IMR-90 (cell line): ENCODE measurements at regions not wholly inside any gene's neighbourhood (a gene's known extent, or its start where the extent isn't known, plus 50 kb on each side); places are given as distances from the start of the nearest gene placed in this dataset.

Experiments
- ATAC-seq: fragments of 200-7000 bp; cut with Tn5 transposase; 2 replicates; pipeline ENCODE4 v1.9.1; 2020; ENCODE audit warnings: low read depth, mild to moderate bottlenecking, moderate library complexity
- BruUV-seq: library from RNA; stranded (reverse); fragments of 400-500 nt; replicated peaks from 2 replicates; lab custom pipeline; 2021; lab: Mats Ljungman, UMichigan
- CTCF ChIA-PET: fragments of 300-600 bp; formaldehyde crosslinking; extraction: SDS; loops from one replicate; lab custom pipeline; 2021; ENCODE audit warnings: antibody characterized with exemption; lab: Yijun Ruan, JAX
- POLR2A ChIA-PET: fragments of 300-600 bp; sonication (Branson Sonifier 250); formaldehyde crosslinking; loops from one replicate; lab custom pipeline; 2022; ENCODE audit warnings: antibody characterized with exemption; ENCODE audit not compliant: unreplicated experiment; lab: Charles Lee
- DNase-seq: peaks from one replicate; pipeline ENCODE4 v3.0.0; 2013
- H2AFZ ChIP-seq: replicated peaks from 2 replicates; pipeline ENCODE3; 2013; ENCODE audit warnings: low read length, mild to moderate bottlenecking; ENCODE audit not compliant: poor library complexity
- H2AK5ac ChIP-seq: 2 replicates; pipeline ENCODE4 v1.6.1; 2013; ENCODE audit warnings: low read depth, low read length, inconsistent platforms
- H2AK9ac ChIP-seq: replicated peaks from 2 replicates; pipeline ENCODE3; 2013; ENCODE audit warnings: mild to moderate bottlenecking, low read depth, low read length, moderate library complexity; ENCODE audit not compliant: poor library complexity
- H2BK120ac ChIP-seq: 2 replicates; pipeline ENCODE4 v1.6.1; 2013; ENCODE audit warnings: low read depth, low read length, inconsistent platforms
- H2BK15ac ChIP-seq: 3 replicates; pipeline ENCODE4 v1.6.1; 2013; ENCODE audit warnings: low read depth, low read length, inconsistent platforms
- H2BK20ac ChIP-seq: 2 replicates; pipeline ENCODE4 v1.6.1; 2013; ENCODE audit warnings: low read depth, mild to moderate bottlenecking, inconsistent platforms, low read length, moderate library complexity
- H2BK5ac ChIP-seq: 2 replicates; pipeline ENCODE4 v1.6.1; 2013; ENCODE audit warnings: mild to moderate bottlenecking, low read depth, low read length, inconsistent platforms; ENCODE audit not compliant: poor library complexity, severe bottlenecking
- H3K14ac ChIP-seq: replicated peaks from 2 replicates; pipeline ENCODE4 v1.6.1; 2013; ENCODE audit warnings: low read depth, low read length, inconsistent platforms
- H3K18ac ChIP-seq: 2 replicates; pipeline ENCODE4 v1.6.1; 2013; ENCODE audit warnings: low read depth, low read length, control low read depth
- H3K23ac ChIP-seq: 2 replicates; pipeline ENCODE4 v1.6.1; 2013; ENCODE audit warnings: low read depth, low read length, inconsistent platforms
- H3K27ac ChIP-seq: 2 replicates; pipeline ENCODE4 v1.5.1; 2013; ENCODE audit warnings: mild to moderate bottlenecking, control low read depth, low read length; ENCODE audit not compliant: insufficient read depth
- H3K27me3 ChIP-seq: 2 replicates; pipeline ENCODE4 v1.6.1; 2013; ENCODE audit warnings: low read length; ENCODE audit not compliant: control insufficient read depth, insufficient read depth
- H3K36me3 ChIP-seq: 2 replicates; pipeline ENCODE4 v1.6.1; 2013; ENCODE audit warnings: low read length, mixed read lengths; ENCODE audit not compliant: control insufficient read depth, insufficient read depth
- H3K4ac ChIP-seq: 2 replicates; pipeline ENCODE4 v1.6.1; 2013; ENCODE audit warnings: low read depth, low read length, inconsistent platforms
- H3K4me1 ChIP-seq: 2 replicates; pipeline ENCODE4 v1.6.1; 2013; ENCODE audit warnings: low read length, mixed read lengths; ENCODE audit not compliant: control insufficient read depth, insufficient read depth
- H3K4me2 ChIP-seq: 2 replicates; pipeline ENCODE4 v1.6.1; 2013; ENCODE audit warnings: low read depth, mild to moderate bottlenecking, control low read depth, low read length, moderate library complexity
- H3K4me3 ChIP-seq: 2 replicates; pipeline ENCODE4 v1.5.1; 2013; ENCODE audit warnings: low read depth, mild to moderate bottlenecking, control low read depth, low read length, moderate library complexity; ENCODE audit not compliant: insufficient read depth
- H3K56ac ChIP-seq: 2 replicates; pipeline ENCODE4 v1.6.1; 2013; ENCODE audit warnings: low read length, inconsistent platforms; ENCODE audit not compliant: insufficient read depth; ENCODE audit errors: extremely low read depth
- H3K79me1 ChIP-seq, 2 experiments: 2 replicates each; pipeline ENCODE4 v1.6.1; 2013; ENCODE audit warnings: low read length in 2 of 2, inconsistent platforms in 1 of 2, low read depth in 1 of 2
- H3K9ac ChIP-seq: 2 replicates; pipeline ENCODE4 v1.6.1; 2013; ENCODE audit warnings: low read depth, low read length, control low read depth
- H3K9me1 ChIP-seq: 2 replicates; pipeline ENCODE4 v1.6.1; 2013; ENCODE audit warnings: low read length, inconsistent platforms; ENCODE audit not compliant: insufficient read depth
- H3K9me3 ChIP-seq: 2 replicates; pipeline ENCODE4 v1.6.1; 2013; ENCODE audit warnings: low read length; ENCODE audit not compliant: control insufficient read depth, insufficient read depth
- H4K20me1 ChIP-seq: 2 replicates; pipeline ENCODE4 v1.6.1; 2013; ENCODE audit warnings: low read length, inconsistent platforms; ENCODE audit not compliant: insufficient read depth
- H4K5ac ChIP-seq: 2 replicates; pipeline ENCODE4 v1.6.1; 2013; ENCODE audit warnings: mild to moderate bottlenecking, low read depth, low read length, control low read depth
- H4K8ac ChIP-seq, 2 experiments: 2 replicates each; pipeline ENCODE4 v1.6.1; 2013; ENCODE audit warnings: low read depth in 2 of 2, low read length in 2 of 2, control low read depth in 1 of 2, inconsistent platforms in 1 of 2
- H4K91ac ChIP-seq: 2 replicates; pipeline ENCODE4 v1.6.1; 2013; ENCODE audit warnings: low read depth, low read length, inconsistent platforms; ENCODE audit not compliant: insufficient read depth
- BHLHE40 ChIP-seq: fragments of 150-350 bp; IDR thresholded peaks from 2 replicates; pipeline ENCODE4 v1.6.1; 2016; ENCODE audit warnings: mild to moderate bottlenecking, low read depth, low read length
- CEBPB ChIP-seq: IDR thresholded peaks from 2 replicates; pipeline ENCODE4 v1.6.1; 2012; ENCODE audit warnings: low read depth, low read length, improper control_type of control experiment
- CHD1 ChIP-seq: IDR thresholded peaks from 2 replicates; pipeline ENCODE4 v1.6.1; 2012; ENCODE audit warnings: low read depth, low read length, improper control_type of control experiment
- CTCF ChIP-seq: conservative IDR thresholded peaks from 2 replicates; pipeline ENCODE4 v1.5.1; 2012; ENCODE audit warnings: mild to moderate bottlenecking, low read depth, low read length, improper control_type of control experiment
- ELK1 ChIP-seq: fragments of 150-350 bp; IDR thresholded peaks from 2 replicates; pipeline ENCODE4 v1.6.1; 2016; ENCODE audit warnings: low read depth, mild to moderate bottlenecking, low read length, moderate library complexity, borderline replicate concordance
- FOS ChIP-seq: fragments of 150-350 bp; IDR thresholded peaks from 2 replicates; pipeline ENCODE4 v1.6.1; 2016; ENCODE audit warnings: low read depth, low read length
- MAZ ChIP-seq: IDR thresholded peaks from 2 replicates; pipeline ENCODE4 v1.6.1; 2012; ENCODE audit warnings: low read depth, mild to moderate bottlenecking, low read length, improper control_type of control experiment, moderate library complexity, borderline replicate concordance
- MXI1 ChIP-seq: IDR thresholded peaks from 2 replicates; pipeline ENCODE4 v1.6.1; 2012; ENCODE audit warnings: low read depth, mild to moderate bottlenecking, low read length, moderate library complexity, borderline replicate concordance
- NFE2L2 ChIP-seq: fragments of 150-350 bp; IDR thresholded peaks from 2 replicates; pipeline ENCODE4 v1.6.1; 2016; ENCODE audit warnings: low read depth, mild to moderate bottlenecking, low read length
- POLR2A ChIP-seq: IDR thresholded peaks from 2 replicates; pipeline ENCODE4 v1.6.1; 2012; ENCODE audit warnings: mild to moderate bottlenecking, low read depth, low read length
- RAD21 ChIP-seq: IDR thresholded peaks from 2 replicates; pipeline ENCODE4 v1.6.1; 2012; ENCODE audit warnings: low read length, improper control_type of control experiment
- SMC3 ChIP-seq: fragments of 150-350 bp; IDR thresholded peaks from 2 replicates; pipeline ENCODE4 v1.6.1; 2016; ENCODE audit warnings: low read depth, mild to moderate bottlenecking, antibody characterized with exemption, low read length, moderate library complexity
- dilution Hi-C: fragments of 300-500 bp; cut with HindIII; formaldehyde crosslinking; loops from one replicate; pipeline ENCODE4 v1.14.3; 2018; ENCODE audit warnings: low sequenced_read_pairs; ENCODE audit not compliant: unreplicated experiment
- in situ Hi-C: fragments of 300-500 bp; cut with MboI; formaldehyde crosslinking; loops from 3 replicates; pipeline ENCODE4 v1.14.3; 2019; ENCODE audit warnings: low sequenced_read_pairs, inconsistent platforms, mixed read lengths
- intact Hi-C: fragments of 100-400 bp; cut with micrococcal nuclease; formaldehyde crosslinking; loops from 2 replicates; pipeline ENCODE4 v1.10.0; 2022

- Histone ChIP-seq H3K14ac (no peak overlapping the region), H3K56ac (no peak overlapping the region), H2BK120ac (no peak overlapping the region), H3K9me3 (no peaks in the 10 kb centered on the region), H2BK20ac (no peak overlapping the region), H3K23ac (no peak overlapping the region), H2BK5ac (no peak overlapping the region), H3K27me3 (no peaks in the 10 kb centered on the region), H3K79me1 (no peaks in the 10 kb centered on the region; a peak in 1 of 4 replicates), H3K4me1 (peaks cover 8% of the 10 kb centered on the region), H4K5ac (no peak overlapping the region), H2AK9ac (no peak overlapping the region), H2AK5ac (no peak overlapping the region), H3K36me3 (no peaks in the 10 kb centered on the region), H3K4me2 (no peak overlapping the region), H4K8ac (no peak overlapping the region), H3K18ac (no peak overlapping the region), H4K91ac (no peak overlapping the region), H2AFZ (no peak overlapping the region), H3K27ac (no peak overlapping the region), H2BK15ac (no peak overlapping the region), H3K4ac (no peak overlapping the region), H3K9ac (no peak overlapping the region), H3K4me3 (no peak overlapping the region), H3K9me1 (no peaks in the 10 kb centered on the region), H4K20me1 (no peaks in the 10 kb centered on the region)
- CTCF ChIA-PET, result no interaction called here
- no TSS peak for BruUV-seq
- ATAC-seq (no peak), DNase-seq (no peak)
- TF ChIP-seq CHD1 (no peak), CTCF (no peak), MXI1 (no peak), SMC3 (no peak), NFE2L2 (no peak), RAD21 (no peak), ELK1 (no peak), FOS (no peak), POLR2A (no peak), MAZ (no peak), BHLHE40 (no peak), CEBPB (no peak)
- intact Hi-C loops, result no loop called here
- in situ Hi-C loops, result no loop called here
- dilution Hi-C loops, result no loop called here
- POLR2A ChIA-PET, result no interaction called here
Measured at GRCh38 chr2:190811811-190812210, 68.8 kb upstream of the GLS start.
